Tibial nerve (tissue), 3 donors: ENCODE measurements at regions not wholly inside any gene's neighbourhood (a gene's known extent, or its start where the extent isn't known, plus 50 kb on each side); places are given as distances from the start of the nearest gene placed in this dataset.

Source experiments
- CTCF ChIP-seq, 5 experiments: fragments of 200-600 bp in 3 of 5; fragments of 450-650 bp in 2 of 5; sonication (generic) in 3 of 5; IDR thresholded peaks; one replicate each; pipeline ENCODE4 v1.5.1; 2016 to 2019; ENCODE audit warnings: antibody characterized with exemption in 5 of 5, mild to moderate bottlenecking in 3 of 5, moderate library complexity in 2 of 5
- POLR2A ChIP-seq, 2 donors: fragments of 450-650 bp; IDR thresholded peaks; one replicate each; pipeline ENCODE4 v1.6.1; 2017; ENCODE audit warnings: antibody characterized with exemption in 2 of 2, mild to moderate bottlenecking in 2 of 2, moderate library complexity in 2 of 2

DNA sequence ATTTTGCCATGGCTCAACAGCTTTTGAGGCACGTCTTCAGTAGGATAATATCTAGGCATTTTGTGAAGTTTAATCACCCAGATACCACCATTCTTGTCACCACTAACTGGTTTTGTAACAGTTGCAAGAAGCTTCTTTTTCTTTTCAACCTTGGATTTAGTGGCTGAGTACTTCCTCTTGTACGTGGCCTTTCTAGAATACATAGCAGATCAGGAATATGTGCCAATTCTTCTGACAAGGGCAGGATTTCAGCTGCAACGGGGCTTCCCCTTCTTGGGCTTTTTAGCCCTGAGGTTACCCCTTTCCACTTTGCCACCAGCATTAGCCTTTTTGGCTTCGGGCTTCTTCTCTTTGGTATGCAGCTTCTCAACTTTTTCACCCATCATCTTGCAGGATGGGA, 79.3 kb upstream of the WARS2 start:
- no peak for TF ChIP-seq CTCF (IDR thresholded peaks at IDR 0.05)
- TF ChIP-seq POLR2A (IDR thresholded peaks at IDR 0.05) = no peak
